Liver (tissue), 8 donors: ENCODE measurements at regions not wholly inside any gene's neighbourhood (a gene's known extent, or its start where the extent isn't known, plus 50 kb on each side); places are given as distances from the start of the nearest gene placed in this dataset.

Source experiments
- DNase-seq: peaks from one replicate; pipeline ENCODE4 v3.0.0-alpha.2; 2017; ENCODE audit warnings: low spot score
- H3K27ac ChIP-seq, 2 donors: one replicate each; pipeline ENCODE4 v1.7.0; 2013; ENCODE audit warnings: inconsistent platforms in 2 of 2, low read length in 2 of 2, control low read depth in 1 of 2, low read depth in 1 of 2, mild to moderate bottlenecking in 1 of 2
- H3K27me3 ChIP-seq, 4 donors: one replicate each; pipeline versions ENCODE4 v1.6.1 to v1.7.0; 2013; ENCODE audit warnings: low read length in 3 of 4, inconsistent platforms in 1 of 4, mild to moderate bottlenecking in 1 of 4, moderate library complexity in 1 of 4; ENCODE audit not compliant: control insufficient read depth in 4 of 4, insufficient read depth in 4 of 4
- H3K36me3 ChIP-seq, 4 donors: one replicate each; pipeline versions ENCODE4 v1.6.1 to v1.7.0; 2013; ENCODE audit warnings: low read length in 3 of 4, mild to moderate bottlenecking in 3 of 4, low read depth in 1 of 4, moderate library complexity in 1 of 4; ENCODE audit not compliant: control insufficient read depth in 4 of 4, insufficient read depth in 3 of 4
- H3K4me1 ChIP-seq, 4 donors: one replicate each; pipeline versions ENCODE4 v1.6.1 to v1.7.0; 2013; ENCODE audit warnings: low read length in 3 of 4, mild to moderate bottlenecking in 3 of 4, moderate library complexity in 1 of 4; ENCODE audit not compliant: control insufficient read depth in 4 of 4, insufficient read depth in 4 of 4
- H3K4me3 ChIP-seq, 3 donors: one replicate each; pipeline versions ENCODE4 v1.6.1 to v1.7.0; 2013; ENCODE audit warnings: low read length in 3 of 3, control low read depth in 1 of 3, low read depth in 1 of 3, mild to moderate bottlenecking in 1 of 3
- H3K9ac ChIP-seq, 2 donors: one replicate each; pipeline ENCODE4 v1.7.0; 2013; ENCODE audit warnings: low read length in 2 of 2, mild to moderate bottlenecking in 2 of 2, moderate library complexity in 2 of 2, control low read depth in 1 of 2, low read depth in 1 of 2
- H3K9me3 ChIP-seq, 4 donors: one replicate each; pipeline versions ENCODE4 v1.6.1 to v1.7.0; 2013; ENCODE audit warnings: low read length in 3 of 4; ENCODE audit not compliant: control insufficient read depth in 4 of 4
- ATF3 ChIP-seq: IDR thresholded peaks from 2 replicates; pipeline ENCODE4 v1.6.1; 2016; ENCODE audit warnings: antibody characterized with exemption
- CTCF ChIP-seq: fragments of 150-350 bp; IDR thresholded peaks from 2 replicates; pipeline ENCODE4 v1.5.1; 2017; ENCODE audit warnings: improper control_type of control experiment, low read depth, low read length; ENCODE audit not compliant: missing input control
- EGR1 ChIP-seq, 2 donors: IDR thresholded peaks; 2 replicates each; pipeline ENCODE4 v1.6.1; 2016 to 2018; ENCODE audit warnings: antibody characterized with exemption in 2 of 2, low read depth in 2 of 2
- FOXA1 ChIP-seq: IDR thresholded peaks from 2 replicates; pipeline ENCODE4 v1.6.1; 2016; ENCODE audit warnings: antibody characterized with exemption
- FOXA2 ChIP-seq: IDR thresholded peaks from 2 replicates; pipeline ENCODE4 v1.6.1; 2016; ENCODE audit warnings: antibody characterized with exemption
- GABPA ChIP-seq, 2 donors: IDR thresholded peaks in 1 of 2; conservative IDR thresholded peaks in 1 of 2; 2 replicates each; pipeline ENCODE4 v1.6.1; 2016; ENCODE audit warnings: antibody characterized with exemption in 2 of 2, mild to moderate bottlenecking in 1 of 2, moderate library complexity in 1 of 2
- HNF4A ChIP-seq, 2 donors: conservative IDR thresholded peaks; 2 replicates each; pipeline ENCODE4 v1.6.1; 2016; ENCODE audit warnings: antibody characterized with exemption in 2 of 2, mild to moderate bottlenecking in 2 of 2
- HNF4G ChIP-seq: IDR thresholded peaks from 2 replicates; pipeline ENCODE4 v1.6.1; 2016; ENCODE audit warnings: antibody characterized with exemption
- JUND ChIP-seq, 2 donors: IDR thresholded peaks; 2 replicates each; pipeline ENCODE4 v1.6.1; 2016; ENCODE audit warnings: antibody characterized with exemption in 2 of 2
- NR2F2 ChIP-seq: IDR thresholded peaks from 2 replicates; pipeline ENCODE4 v1.6.1; 2016; ENCODE audit warnings: antibody characterized with exemption
- RAD21 ChIP-seq, 2 donors: IDR thresholded peaks; 2 replicates each; pipeline ENCODE4 v1.6.1; 2016; ENCODE audit warnings: antibody characterized with exemption in 2 of 2, mild to moderate bottlenecking in 2 of 2
- RXRA ChIP-seq, 2 donors: IDR thresholded peaks; 2 replicates each; pipeline ENCODE4 v1.6.1; 2017 to 2018; ENCODE audit warnings: antibody characterized with exemption in 2 of 2, mild to moderate bottlenecking in 1 of 2
- SP1 ChIP-seq: IDR thresholded peaks from 2 replicates; pipeline ENCODE4 v1.6.1; 2018; ENCODE audit warnings: antibody characterized with exemption, mild to moderate bottlenecking
- TAF1 ChIP-seq: conservative IDR thresholded peaks from 2 replicates; pipeline ENCODE4 v1.6.1; 2016; ENCODE audit warnings: antibody characterized with exemption, mild to moderate bottlenecking
- YY1 ChIP-seq: IDR thresholded peaks from 2 replicates; pipeline ENCODE4 v1.6.1; 2016; ENCODE audit warnings: antibody characterized with exemption, mild to moderate bottlenecking
- ZBTB33 ChIP-seq: IDR thresholded peaks from 2 replicates; pipeline ENCODE4 v1.6.1; 2016; ENCODE audit warnings: antibody characterized with exemption
- WGBS: extraction: QIAGEN DNeasy Blood & Tissue Kit; methylation state at CpG from one replicate; pipeline ENCODE4 v1.1.7; 2013; 5-methylcytosine and 5-hydroxymethylcytosine counted together
- TF ChIP-seq, protein P1 (sequence below): IDR thresholded peaks from 2 replicates; pipeline ENCODE4 v1.6.1; 2016; ENCODE audit warnings: antibody characterized with exemption, mild to moderate bottlenecking
- TF ChIP-seq, protein P2 (sequence below): IDR thresholded peaks from 2 replicates; pipeline ENCODE4 v1.6.1; 2016; ENCODE audit warnings: antibody characterized with exemption
- donor health status: healthy.
- donor health status: healthy.
- donor health status: healthy.
- donor health status: healthy.
- donor health status: healthy.

DNA sequence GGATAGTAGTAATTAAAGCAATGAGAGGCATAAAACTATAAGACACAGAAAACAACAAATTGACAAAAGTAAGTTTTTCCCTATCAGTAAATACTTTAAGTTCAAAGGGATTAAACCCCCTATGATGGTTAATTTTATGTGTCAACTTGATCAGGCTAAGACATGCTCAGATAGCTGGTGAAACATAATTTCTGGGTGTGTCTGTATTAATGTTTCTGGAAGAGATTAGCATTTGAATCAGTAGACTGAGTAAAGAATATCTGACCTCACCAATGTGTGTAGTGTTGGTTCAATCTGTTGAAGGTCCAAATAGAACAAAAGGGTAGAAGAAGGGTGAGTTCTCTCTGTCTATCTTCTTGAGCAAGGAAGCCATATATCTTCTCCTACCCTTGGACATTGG lies 283.3 kb upstream of the GRM7 start:
- Histone ChIP-seq H3K9ac (no peak overlapping the region), H3K9me3 (peaks cover 0 to 3% (median 0%) of the 10 kb centered on the region in 4 donors), H3K27me3 (no peaks in the 10 kb centered on the region), H3K36me3 (no peaks in the 10 kb centered on the region), H3K27ac (no peak overlapping the region), H3K4me3 (no peak overlapping the region), H3K4me1 (no peaks in the 10 kb centered on the region)
- no peak for DNase-seq
- TF ChIP-seq SP1 (no peak), ZBTB33 (no peak), JUND (IDR thresholded peaks at IDR 0.05) (no peak), NR2F2 (no peak), FOXA1 (no peak), FOXA2 (no peak), ATF3 (no peak), RXRA (IDR thresholded peaks at IDR 0.05) (no peak), EGR1 (IDR thresholded peaks at IDR 0.05; ENCODE audit: low read depth in 2 of 2) (no peak), CTCF (no peak), HNF4G (no peak), TAF1 (no peak)
- TF ChIP-seq, protein P1, sequence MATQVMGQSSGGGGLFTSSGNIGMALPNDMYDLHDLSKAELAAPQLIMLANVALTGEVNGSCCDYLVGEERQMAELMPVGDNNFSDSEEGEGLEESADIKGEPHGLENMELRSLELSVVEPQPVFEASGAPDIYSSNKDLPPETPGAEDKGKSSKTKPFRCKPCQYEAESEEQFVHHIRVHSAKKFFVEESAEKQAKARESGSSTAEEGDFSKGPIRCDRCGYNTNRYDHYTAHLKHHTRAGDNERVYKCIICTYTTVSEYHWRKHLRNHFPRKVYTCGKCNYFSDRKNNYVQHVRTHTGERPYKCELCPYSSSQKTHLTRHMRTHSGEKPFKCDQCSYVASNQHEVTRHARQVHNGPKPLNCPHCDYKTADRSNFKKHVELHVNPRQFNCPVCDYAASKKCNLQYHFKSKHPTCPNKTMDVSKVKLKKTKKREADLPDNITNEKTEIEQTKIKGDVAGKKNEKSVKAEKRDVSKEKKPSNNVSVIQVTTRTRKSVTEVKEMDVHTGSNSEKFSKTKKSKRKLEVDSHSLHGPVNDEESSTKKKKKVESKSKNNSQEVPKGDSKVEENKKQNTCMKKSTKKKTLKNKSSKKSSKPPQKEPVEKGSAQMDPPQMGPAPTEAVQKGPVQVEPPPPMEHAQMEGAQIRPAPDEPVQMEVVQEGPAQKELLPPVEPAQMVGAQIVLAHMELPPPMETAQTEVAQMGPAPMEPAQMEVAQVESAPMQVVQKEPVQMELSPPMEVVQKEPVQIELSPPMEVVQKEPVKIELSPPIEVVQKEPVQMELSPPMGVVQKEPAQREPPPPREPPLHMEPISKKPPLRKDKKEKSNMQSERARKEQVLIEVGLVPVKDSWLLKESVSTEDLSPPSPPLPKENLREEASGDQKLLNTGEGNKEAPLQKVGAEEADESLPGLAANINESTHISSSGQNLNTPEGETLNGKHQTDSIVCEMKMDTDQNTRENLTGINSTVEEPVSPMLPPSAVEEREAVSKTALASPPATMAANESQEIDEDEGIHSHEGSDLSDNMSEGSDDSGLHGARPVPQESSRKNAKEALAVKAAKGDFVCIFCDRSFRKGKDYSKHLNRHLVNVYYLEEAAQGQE = no peak

GRCh38 chr3:6578526-6578925 lies 282.4 kb upstream of the GRM7 start:
- no peak overlapping the region for H3K9ac ChIP-seq
- no peaks in the 10 kb centered on the region for H3K27me3 ChIP-seq
- no peaks in the 10 kb centered on the region for H3K4me1 ChIP-seq
- H3K9me3 ChIP-seq = peaks cover 0 to 3% (median 0%) of the 10 kb centered on the region in 4 donors
- H3K27ac ChIP-seq = no peak overlapping the region
- DNase-seq = no peak
- WGBS = 54% methylated on average over 1 of the region's 1 CpG
- TF ChIP-seq FOXA1 (no peak), GABPA (IDR thresholded peaks at IDR 0.05 in 1 of 2, conservative IDR thresholded peaks at IDR 0.05 in 1 of 2) (no peak), HNF4A (conservative IDR thresholded peaks at IDR 0.05) (no peak), RAD21 (IDR thresholded peaks at IDR 0.05) (no peak), YY1 (no peak), RXRA (IDR thresholded peaks at IDR 0.05) (no peak), NR2F2 (no peak), HNF4G (no peak)
- TF ChIP-seq, protein P2, sequence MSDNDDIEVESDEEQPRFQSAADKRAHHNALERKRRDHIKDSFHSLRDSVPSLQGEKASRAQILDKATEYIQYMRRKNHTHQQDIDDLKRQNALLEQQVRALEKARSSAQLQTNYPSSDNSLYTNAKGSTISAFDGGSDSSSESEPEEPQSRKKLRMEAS = no peak
- no peak overlapping the region for H3K4me3 ChIP-seq
- no peaks in the 10 kb centered on the region for H3K36me3 ChIP-seq
